ENCODE measurements at regions not wholly inside any gene's neighbourhood (a gene's known extent, or its start where the extent isn't known, plus 50 kb on each side); places are given as distances from the start of the nearest gene placed in this dataset.
A peak's percentile ranks its signal among the peaks of the same experiment; 100 is the strongest.

DNA sequence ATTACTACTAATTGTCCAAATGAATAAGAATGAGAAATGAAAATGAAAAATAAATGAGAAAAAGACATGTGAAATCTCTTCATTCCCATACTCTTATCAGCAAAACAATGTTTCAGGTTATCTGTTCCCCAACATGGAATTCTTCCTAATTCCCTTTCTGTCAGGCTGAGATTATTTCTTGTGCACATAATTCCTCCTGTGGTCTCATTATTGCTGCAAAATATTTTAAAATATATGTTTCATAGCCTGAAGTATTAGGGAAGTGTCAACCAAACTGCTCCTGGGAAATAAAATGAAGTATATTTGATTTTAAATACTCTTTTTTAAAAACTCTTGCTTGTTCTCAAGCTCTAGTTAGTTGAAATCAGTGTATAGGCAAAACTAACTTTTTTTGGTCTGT lies 314.9 kb downstream of the USP25 start:
- Histone ChIP-seq H3K27me3 (ENCODE audit: insufficient read depth, low read length) (no peaks in the 10 kb centered on the region), H3K4me2 (ENCODE audit: insufficient read depth, low read length) (no peak overlapping the region), H2AFZ (ENCODE audit: low read length) (no peak overlapping the region), H3K9me3 (ENCODE audit: low read depth, low read length) (peaks cover 2% of the 10 kb centered on the region), H3K4me1 (ENCODE audit: insufficient read depth, low read length) (peaks cover 7% of the 10 kb centered on the region), H3K4me3 (ENCODE audit: insufficient read depth, low read length) (no peak overlapping the region), H3K36me3 (ENCODE audit: insufficient read depth, low read length) (no peaks in the 10 kb centered on the region), H4K20me1 (ENCODE audit: insufficient read depth, low read length) (no peaks in the 10 kb centered on the region), H3K79me2 (ENCODE audit: insufficient read depth, low read length) (no peaks in the 10 kb centered on the region), H3K27ac (ENCODE audit: low read depth, low read length) (no peak overlapping the region)
- TF ChIP-seq, protein P1, sequence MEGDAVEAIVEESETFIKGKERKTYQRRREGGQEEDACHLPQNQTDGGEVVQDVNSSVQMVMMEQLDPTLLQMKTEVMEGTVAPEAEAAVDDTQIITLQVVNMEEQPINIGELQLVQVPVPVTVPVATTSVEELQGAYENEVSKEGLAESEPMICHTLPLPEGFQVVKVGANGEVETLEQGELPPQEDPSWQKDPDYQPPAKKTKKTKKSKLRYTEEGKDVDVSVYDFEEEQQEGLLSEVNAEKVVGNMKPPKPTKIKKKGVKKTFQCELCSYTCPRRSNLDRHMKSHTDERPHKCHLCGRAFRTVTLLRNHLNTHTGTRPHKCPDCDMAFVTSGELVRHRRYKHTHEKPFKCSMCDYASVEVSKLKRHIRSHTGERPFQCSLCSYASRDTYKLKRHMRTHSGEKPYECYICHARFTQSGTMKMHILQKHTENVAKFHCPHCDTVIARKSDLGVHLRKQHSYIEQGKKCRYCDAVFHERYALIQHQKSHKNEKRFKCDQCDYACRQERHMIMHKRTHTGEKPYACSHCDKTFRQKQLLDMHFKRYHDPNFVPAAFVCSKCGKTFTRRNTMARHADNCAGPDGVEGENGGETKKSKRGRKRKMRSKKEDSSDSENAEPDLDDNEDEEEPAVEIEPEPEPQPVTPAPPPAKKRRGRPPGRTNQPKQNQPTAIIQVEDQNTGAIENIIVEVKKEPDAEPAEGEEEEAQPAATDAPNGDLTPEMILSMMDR (IDR thresholded peaks at IDR 0.05; ENCODE audit: extremely low read depth, low read depth, low read length), result no peak
- no peak for DNase-seq (ENCODE audit: insufficient read length, low spot score, missing footprints)

DNA sequence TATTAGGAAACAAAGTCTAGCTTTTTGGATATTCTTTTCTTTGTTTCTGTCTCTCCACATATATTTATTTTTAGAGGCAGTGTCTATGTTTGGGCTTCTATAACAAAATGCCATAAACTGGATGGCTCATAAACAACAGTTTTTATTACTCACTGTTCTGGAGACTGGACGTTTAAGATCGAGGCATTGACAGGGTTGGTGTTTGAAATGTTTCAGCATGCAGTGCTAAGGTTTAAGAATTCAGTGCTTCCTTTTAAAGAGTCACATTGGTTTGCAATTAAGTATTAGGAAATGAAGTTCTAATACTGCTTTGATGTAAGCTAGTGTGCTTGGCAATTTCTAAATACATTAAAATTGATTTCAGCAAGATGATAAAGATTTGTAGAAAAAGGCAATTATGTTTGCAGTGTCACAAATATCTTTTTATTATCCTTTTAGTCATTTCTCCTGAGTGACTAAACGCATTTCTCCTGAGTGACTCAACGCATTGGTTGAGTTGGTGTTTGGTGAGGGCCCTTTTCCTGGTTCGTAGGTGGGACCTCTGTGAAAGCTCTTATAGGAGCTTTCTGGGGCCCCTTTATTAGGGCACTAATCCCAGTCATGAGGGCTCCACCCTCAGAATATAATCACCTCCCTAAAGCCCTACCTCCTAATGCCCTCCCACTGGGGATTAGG lies 317.0 kb downstream of the USP25 start:
- H3K27me3 ChIP-seq (ENCODE audit: insufficient read depth, low read length), result no peaks in the 10 kb centered on the region
- H4K20me1 ChIP-seq (ENCODE audit: insufficient read depth, low read length), result no peaks in the 10 kb centered on the region
- peaks cover 7% of the 10 kb centered on the region for H3K4me1 ChIP-seq (ENCODE audit: insufficient read depth, low read length)
- no peaks in the 10 kb centered on the region for H3K9me3 ChIP-seq (ENCODE audit: low read depth, low read length)
- H3K4me2 ChIP-seq (ENCODE audit: insufficient read depth, low read length), result peak overlapping the region; percentile 68
- DNase-seq (ENCODE audit: insufficient read length, low spot score, missing footprints), result peak; percentile 72
- H3K79me2 ChIP-seq (ENCODE audit: insufficient read depth, low read length), result no peaks in the 10 kb centered on the region
- H2AFZ ChIP-seq (ENCODE audit: low read length), result peak overlapping the region; percentile 29
- H3K4me3 ChIP-seq (ENCODE audit: insufficient read depth, low read length), result peak overlapping the region; percentile 10
- H3K36me3 ChIP-seq (ENCODE audit: insufficient read depth, low read length), result no peaks in the 10 kb centered on the region
- TF ChIP-seq, protein P1 (IDR thresholded peaks at IDR 0.05; ENCODE audit: extremely low read depth, low read depth, low read length), result no peak
- H3K27ac ChIP-seq (ENCODE audit: low read depth, low read length), result peak overlapping the region; percentile 36

DNA sequence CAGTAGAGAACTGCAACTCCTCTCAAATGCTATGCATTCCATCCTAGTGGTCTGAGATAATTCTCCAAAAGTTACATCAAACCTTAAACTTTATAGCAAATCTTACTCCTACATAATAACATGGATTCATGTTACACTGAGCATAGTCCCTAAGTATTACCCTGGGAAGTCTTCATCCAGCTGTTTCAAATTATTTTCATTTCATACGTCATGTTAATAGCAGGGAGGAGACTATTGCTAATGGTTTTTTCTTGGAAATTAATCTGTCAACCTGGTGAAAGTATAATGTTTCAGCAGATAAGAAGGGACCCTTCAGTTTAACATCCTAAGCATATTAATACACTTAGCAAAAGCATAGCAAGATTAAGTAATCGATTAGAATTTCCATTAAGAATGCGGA lies 318.1 kb downstream of the USP25 start:
- Histone ChIP-seq H3K27ac (ENCODE audit: low read depth, low read length) (no peak overlapping the region), H4K20me1 (ENCODE audit: insufficient read depth, low read length) (no peaks in the 10 kb centered on the region), H3K4me3 (ENCODE audit: insufficient read depth, low read length) (no peak overlapping the region), H2AFZ (ENCODE audit: low read length) (no peak overlapping the region), H3K4me2 (ENCODE audit: insufficient read depth, low read length) (no peak overlapping the region), H3K27me3 (ENCODE audit: insufficient read depth, low read length) (no peaks in the 10 kb centered on the region), H3K4me1 (ENCODE audit: insufficient read depth, low read length) (peaks cover 7% of the 10 kb centered on the region), H3K79me2 (ENCODE audit: insufficient read depth, low read length) (no peaks in the 10 kb centered on the region), H3K36me3 (ENCODE audit: insufficient read depth, low read length) (no peaks in the 10 kb centered on the region), H3K9me3 (ENCODE audit: low read depth, low read length) (no peaks in the 10 kb centered on the region)
- DNase-seq (ENCODE audit: insufficient read length, low spot score, missing footprints), result no peak
- TF ChIP-seq, protein P1 (IDR thresholded peaks at IDR 0.05; ENCODE audit: extremely low read depth, low read depth, low read length), result no peak

DNA sequence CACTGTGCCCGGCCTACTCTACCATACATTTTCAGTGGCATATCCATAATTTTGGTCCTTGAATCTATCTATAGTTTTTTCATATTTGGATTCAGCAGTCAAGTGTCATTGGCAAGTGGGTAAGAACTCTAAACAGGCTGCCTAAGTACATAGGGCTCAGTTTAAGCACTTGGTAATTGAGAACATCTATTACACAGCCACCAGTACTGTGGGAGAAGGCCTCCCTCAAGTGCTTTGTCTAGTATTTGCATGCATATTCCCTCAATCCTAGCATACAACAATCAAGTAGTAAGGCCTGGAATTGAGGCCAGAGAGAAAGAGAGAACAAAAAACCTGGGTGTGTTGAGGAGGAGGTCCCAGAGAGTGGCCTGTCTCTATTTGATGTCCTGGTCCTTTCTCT lies 325.2 kb downstream of the USP25 start:
- no peaks in the 10 kb centered on the region for H3K79me2 ChIP-seq (ENCODE audit: insufficient read depth, low read length)
- no peaks in the 10 kb centered on the region for H3K9me3 ChIP-seq (ENCODE audit: low read depth, low read length)
- H3K27me3 ChIP-seq (ENCODE audit: insufficient read depth, low read length), result no peaks in the 10 kb centered on the region
- no peak overlapping the region for H3K4me2 ChIP-seq (ENCODE audit: insufficient read depth, low read length)
- H2AFZ ChIP-seq (ENCODE audit: low read length), result no peak overlapping the region
- no peak overlapping the region for H3K4me3 ChIP-seq (ENCODE audit: insufficient read depth, low read length)
- no peaks in the 10 kb centered on the region for H3K36me3 ChIP-seq (ENCODE audit: insufficient read depth, low read length)
- no peaks in the 10 kb centered on the region for H3K4me1 ChIP-seq (ENCODE audit: insufficient read depth, low read length)
- DNase-seq (ENCODE audit: insufficient read length, low spot score, missing footprints), result no peak
- no peaks in the 10 kb centered on the region for H4K20me1 ChIP-seq (ENCODE audit: insufficient read depth, low read length)
- H3K27ac ChIP-seq (ENCODE audit: low read depth, low read length), result no peak overlapping the region
- TF ChIP-seq, protein P1 (IDR thresholded peaks at IDR 0.05; ENCODE audit: extremely low read depth, low read depth, low read length), result no peak
